GM18511 (cell line): ENCODE measurements at regions not wholly inside any gene's neighbourhood (a gene's known extent, or its start where the extent isn't known, plus 50 kb on each side); places are given as distances from the start of the nearest gene placed in this dataset.

ENCODE experiments used
- ATAC-seq: cut with Tn5 transposase; IDR thresholded peaks from one replicate; pipeline ENCODE4 v1.9.1; 2021; ENCODE audit warnings: mild to moderate bottlenecking, moderate library complexity; ENCODE audit not compliant: unreplicated experiment

GRCh38 chr3:28868897-28869296 lies 412.0 kb upstream of the RBMS3 start:
- ATAC-seq, result no peak

DNA sequence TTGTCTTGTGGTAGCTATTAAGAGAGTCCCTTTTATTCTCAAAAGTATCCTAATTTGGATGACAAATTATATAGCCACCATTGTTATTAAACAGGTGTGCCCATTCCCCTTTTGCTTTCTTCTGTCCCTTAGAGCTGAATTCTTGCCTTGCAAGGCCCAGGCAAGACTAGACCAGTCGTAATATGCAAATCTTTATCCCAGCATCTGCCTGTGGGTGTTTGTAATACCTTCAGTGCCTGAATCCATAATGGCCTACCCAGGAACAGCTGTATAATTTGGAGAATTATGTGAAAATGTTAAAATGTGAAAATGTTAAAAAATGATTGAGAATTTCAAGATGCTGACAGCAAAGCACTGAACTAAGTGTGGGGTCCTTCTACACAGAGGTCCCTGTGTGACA lies 403.0 kb upstream of the RBMS3 start:
- no peak for ATAC-seq

- no peak for ATAC-seq
Observed at GRCh38 chr3:28890373-28890772, 390.5 kb upstream of the RBMS3 start.

DNA sequence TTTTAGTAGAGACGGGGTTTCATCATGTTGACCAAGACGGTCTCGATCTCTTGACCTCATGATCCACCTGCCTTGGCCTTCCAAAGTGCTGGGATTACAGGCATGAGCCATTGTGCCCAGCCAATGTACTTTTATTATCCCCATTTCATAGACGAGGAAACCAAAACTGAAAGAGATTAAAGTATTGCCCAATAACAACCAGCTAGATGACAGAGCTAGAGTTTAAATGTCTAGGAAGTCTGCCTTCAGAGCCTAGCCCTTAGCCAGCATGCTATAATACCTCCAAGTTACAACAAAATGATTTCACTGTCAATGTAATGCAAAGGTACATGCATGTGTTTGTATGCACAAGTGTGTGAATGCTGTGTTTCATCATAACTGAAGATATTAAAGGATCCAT lies 389.4 kb upstream of the RBMS3 start:
- no peak for ATAC-seq

- no peak for ATAC-seq
Observed at GRCh38 chr3:28900301-28900700, 380.6 kb upstream of the RBMS3 start.

DNA sequence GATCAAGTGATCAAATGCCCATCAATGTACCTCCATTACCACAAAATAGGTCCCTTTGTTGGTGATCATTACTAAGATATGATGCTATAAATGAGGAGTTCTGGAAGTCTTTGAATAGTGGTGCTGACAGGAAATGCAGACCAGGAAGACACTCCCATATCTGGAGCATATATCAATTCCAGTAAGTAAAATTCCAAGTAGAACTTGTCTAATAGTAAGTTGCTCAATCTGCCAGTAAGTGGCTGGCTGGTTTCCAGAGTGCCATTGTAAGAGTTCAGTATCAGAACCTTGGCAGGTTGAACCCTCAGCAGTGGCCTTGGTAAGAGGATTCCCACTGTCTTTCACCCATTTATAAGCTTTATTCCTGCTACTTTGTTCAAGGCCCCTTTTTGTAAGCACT lies 379.9 kb upstream of the RBMS3 start:
- no peak for ATAC-seq

GRCh38 chr3:28903171-28903601 lies 377.7 kb upstream of the RBMS3 start:
- ATAC-seq, result no peak

DNA sequence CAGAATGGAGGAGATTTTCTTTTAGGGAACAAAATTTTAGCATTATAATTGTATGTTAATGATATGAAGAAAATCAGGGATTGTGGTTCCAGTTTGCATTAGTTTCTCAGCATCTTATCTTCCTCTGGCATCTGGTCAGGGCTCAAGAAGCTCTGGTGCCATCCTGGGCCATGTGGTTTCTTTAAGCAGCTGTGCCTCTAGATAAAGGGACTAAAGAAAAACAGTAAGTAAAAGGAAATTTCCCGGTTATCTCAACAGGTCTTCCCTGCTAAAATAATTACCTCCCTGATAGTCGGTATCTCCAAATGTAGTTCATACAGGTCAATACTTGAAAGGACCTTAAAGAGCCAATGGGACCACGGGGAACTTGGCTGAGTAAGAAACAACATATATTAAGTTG lies 375.1 kb upstream of the RBMS3 start:
- ATAC-seq, result no peak

- ATAC-seq, result no peak
Observed at GRCh38 chr3:28906561-28907310, 374.1 kb upstream of the RBMS3 start.

GRCh38 chr3:28907616-28908015 lies 373.3 kb upstream of the RBMS3 start:
- no peak for ATAC-seq

DNA sequence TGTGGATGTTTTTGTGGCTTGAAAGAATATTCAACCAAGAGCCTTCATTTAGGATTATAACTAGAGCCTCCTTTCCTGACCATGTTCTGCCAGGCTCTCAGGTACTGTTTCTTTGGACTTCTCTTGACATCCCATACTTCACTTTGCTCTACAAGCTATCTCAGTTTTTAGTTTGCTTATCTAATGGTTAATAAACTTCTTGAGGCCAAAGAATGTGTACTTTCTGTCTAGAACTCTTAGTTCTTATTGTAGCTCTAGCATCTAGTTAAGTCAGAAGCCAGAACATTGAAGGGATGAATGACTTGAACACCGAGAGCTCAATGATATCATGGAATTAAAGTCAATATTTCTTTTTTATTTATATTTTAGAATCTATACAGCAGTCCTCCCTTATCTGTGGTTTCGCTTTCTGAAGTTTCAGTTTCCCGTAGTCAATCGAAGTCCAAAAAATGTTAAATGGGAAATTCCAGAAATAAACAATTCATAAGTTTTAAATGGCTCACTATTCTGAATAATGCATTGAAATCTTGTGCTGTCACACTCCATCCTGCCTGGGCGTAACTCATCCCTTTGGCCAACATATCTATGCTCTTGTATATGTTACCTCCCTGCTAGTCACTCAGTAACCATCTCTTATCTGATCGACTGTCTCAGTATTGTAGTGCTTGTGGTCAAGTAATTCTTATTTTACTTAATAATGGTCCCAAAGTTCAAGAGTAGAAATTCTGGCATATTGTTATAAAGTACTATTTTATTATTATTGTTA lies 368.6 kb upstream of the RBMS3 start:
- no peak for ATAC-seq

- no peak for ATAC-seq
Observed at GRCh38 chr3:28915741-28916500, 364.9 kb upstream of the RBMS3 start.

GRCh38 chr3:28916713-28917499 lies 364.0 kb upstream of the RBMS3 start:
- peak; percentile 91 for ATAC-seq

- ATAC-seq, result no peak
Observed at GRCh38 chr3:28917895-28918475, 362.9 kb upstream of the RBMS3 start.

- no peak for ATAC-seq
Observed at GRCh38 chr3:28922376-28922775, 358.5 kb upstream of the RBMS3 start.

- ATAC-seq, result no peak
Observed at GRCh38 chr3:28923994-28924393, 356.9 kb upstream of the RBMS3 start.

DNA sequence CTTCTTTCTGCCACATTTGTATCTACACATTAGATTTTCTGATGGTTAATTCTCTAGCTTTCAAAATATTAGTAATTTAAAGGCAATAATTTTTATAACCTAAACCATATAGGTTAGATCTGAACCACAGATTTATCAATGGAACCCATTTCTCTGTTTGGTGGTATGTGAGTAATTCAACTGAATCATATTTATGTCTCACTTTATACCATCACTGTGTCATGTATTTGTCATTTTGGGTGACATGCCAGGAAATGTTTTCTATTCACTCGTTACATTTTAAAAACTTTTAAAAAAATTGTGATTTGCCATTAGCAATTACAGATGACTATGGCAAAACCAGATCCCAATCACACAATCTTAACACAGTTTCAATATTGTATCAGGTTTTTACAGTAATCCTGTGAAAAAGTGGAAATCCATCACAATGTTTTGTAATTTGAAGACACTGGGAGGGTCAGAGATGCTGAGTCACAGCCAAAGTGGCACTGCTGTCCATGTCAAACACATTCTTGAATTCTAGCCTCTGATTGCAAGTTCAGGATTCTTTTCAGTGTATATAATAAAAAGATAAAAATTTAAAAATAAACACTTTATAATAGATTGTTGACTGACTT lies 356.0 kb upstream of the RBMS3 start:
- no peak for ATAC-seq

DNA sequence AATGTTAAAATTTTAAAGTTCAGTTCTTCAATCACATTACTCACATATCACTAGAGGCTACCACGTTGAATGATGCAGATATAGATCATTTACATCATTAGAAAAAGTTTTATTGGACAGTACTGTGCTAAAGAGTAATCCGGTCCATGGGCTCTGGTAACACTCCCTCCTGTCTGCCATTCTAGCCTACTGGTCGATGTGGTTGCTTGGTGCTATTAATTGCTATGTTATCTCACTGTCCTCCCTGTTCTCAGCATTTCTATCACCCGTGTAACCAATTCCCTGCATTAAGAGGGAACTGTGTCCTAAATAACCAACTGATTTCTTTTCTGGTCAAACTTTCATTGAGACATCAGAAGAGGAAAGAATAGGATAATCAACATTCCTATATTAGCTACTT lies 347.5 kb upstream of the RBMS3 start:
- ATAC-seq, result no peak

DNA sequence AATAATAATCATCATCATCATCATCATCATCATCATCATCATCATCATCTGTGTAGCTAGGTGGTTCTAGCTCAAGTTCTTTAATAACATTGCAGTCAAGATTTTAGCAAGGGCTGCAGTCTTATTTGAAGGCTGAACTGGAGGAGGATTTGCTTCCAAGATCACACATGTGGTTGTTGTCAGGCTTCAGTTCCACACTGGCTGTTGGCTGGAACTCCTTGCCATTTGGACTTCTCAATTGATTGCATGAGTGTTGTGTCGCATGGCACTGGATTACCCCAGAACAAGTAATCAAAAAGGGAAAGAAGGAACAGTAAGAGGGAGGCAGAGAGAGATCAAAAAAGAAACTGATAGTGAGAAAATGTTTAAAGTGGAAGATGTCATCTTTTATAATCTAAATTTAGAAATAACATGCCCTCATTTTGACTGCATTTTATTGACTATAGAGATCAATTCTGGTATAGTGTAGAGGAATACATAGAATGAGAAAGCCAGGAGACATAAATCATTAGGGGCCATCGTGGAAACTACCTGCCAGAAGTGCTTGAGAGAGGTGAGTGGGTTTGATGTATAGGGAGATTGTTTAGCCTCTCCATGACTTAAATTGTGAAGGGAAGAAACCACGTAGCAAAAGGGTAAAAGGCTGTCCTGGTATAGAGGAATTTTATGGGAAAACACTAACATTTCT lies 346.6 kb upstream of the RBMS3 start:
- peak; percentile 51 for ATAC-seq
